Stimulated activated CD4-positive, alpha-beta T cell treated with anti-CD3 and anti-CD28 coated beads, TNF-alpha, amount 100 ng/mL, for 48 hours (primary cell): ENCODE measurements at regions not wholly inside any gene's neighbourhood (a gene's known extent, or its start where the extent isn't known, plus 50 kb on each side); places are given as distances from the start of the nearest gene placed in this dataset.
"Not testable (repeated sequence)": the region's sequence is repeated elsewhere in the genome, so short reads cannot be mapped to it uniquely, and the experiment has no call there.

Experiments
- DNase-seq, 3 donors: peaks; one replicate each; pipeline ENCODE4 v3.0.0-alpha.2; 2020; ENCODE audit warnings: low read depth in 3 of 3

DNA sequence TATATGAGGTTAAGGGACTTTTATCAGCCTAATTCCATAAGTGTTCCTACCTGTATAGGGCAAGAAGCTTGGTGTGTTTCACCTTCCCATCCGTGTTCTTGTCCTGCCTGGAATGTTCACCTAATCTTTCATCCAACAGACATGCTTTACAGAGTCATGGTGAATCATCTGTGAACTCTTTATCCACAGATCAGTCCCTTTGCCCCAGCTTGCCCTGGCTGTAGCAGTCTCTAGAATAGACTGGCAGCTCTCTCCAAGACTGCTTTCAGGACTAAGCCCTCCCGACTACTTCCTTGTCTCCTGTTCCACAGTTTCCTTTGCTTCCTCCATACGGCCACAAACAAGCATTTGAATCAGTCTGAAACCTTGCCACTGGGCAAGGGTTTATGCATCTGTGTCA, 177.9 kb upstream of the IL15 start:
- DNase-seq: no peak

DNA sequence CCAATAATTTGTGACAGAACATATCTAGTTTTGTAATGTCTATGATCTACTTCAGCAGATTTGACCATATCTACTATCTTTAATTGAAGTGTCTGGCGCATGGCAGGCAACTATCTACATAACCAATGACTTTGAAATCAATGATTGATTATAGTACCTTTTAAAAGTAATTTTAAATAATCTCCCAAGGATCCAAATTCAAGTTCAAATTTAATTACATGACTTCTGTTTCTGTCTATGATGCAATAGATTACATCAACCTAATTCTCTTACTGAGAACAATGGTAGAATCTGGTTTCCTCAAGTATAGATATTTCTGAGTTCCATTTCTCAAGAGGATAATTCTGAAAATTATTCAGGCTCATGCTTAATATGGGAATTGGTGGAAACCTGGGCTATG, 177.4 kb upstream of the IL15 start:
- no peak for DNase-seq

DNA sequence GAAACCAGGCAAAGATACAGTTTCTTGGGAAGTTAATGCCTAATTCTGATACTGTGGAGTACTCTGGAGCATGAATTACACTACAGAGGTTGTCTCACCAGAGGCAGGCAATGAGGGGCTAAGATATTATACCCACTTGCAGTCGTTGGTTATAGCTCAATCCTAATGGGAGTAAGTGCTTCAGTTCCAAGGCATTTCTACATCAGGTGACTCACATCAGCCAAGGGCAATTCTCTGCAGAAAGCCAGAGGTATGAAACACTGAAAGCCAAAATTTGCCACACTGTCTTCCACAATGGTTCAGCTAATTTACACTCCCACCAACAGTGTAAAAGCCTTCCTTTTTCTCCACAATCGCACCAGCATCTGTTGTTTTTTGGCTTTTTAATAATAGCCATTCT, 174.0 kb upstream of the IL15 start:
- no peak for DNase-seq

DNA sequence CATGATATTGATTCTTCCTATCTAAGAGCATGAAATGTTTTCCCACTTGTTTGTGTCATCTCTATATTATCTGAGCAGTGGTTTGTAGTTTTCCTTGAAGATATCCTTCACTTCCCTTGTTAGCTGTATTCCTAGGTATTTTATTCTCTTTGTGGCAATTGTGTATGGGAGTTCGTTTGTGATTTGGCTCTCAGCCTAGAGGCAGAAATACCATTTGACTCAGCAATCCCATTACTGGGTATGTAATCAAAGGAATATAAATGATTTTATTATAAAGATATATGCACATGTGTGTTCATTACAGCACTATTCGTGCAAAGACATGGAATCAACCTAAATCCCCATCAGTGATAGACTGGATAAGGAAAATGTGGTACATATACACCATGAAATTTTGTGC, 172.7 kb upstream of the IL15 start:
- no peak for DNase-seq

DNA sequence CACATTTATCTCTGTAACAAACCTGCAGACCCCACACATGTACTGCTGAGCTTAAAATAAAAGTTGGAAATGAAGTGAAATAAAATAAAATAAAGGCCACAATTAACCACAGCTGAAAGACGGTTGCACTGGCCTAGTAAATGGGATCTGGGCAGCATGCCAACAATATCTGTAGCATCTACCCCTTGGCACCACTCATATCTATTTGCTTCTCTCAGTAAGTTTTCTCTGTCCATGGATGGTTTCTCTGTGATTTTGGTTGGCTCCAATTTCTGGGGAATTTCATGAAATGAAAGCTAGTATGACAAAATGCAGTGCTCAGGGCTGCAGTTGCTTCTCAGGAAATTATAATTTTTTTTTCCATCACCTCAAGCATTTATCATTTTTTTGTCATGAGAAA, 172.0 kb upstream of the IL15 start:
- no peak for DNase-seq

DNA sequence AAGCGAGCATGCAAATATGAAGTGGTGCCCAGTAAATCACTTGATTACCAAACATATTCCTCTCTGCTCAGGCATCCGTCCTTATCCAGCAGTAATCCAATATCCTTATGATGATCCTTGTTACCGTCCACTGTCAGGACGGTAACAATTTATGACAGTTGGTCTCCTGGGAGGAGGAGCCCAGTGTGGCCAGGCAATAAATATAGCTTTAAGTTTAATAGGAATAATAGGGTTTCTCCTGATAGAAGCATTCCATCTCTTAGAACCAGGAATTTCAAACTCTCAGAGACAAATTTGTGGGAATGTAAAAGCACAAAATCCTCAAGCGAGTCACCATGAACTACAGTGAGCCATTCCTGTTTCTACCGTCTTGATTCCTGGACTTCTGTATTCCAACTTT, 171.2 kb upstream of the IL15 start:
- DNase-seq: no peak

DNA sequence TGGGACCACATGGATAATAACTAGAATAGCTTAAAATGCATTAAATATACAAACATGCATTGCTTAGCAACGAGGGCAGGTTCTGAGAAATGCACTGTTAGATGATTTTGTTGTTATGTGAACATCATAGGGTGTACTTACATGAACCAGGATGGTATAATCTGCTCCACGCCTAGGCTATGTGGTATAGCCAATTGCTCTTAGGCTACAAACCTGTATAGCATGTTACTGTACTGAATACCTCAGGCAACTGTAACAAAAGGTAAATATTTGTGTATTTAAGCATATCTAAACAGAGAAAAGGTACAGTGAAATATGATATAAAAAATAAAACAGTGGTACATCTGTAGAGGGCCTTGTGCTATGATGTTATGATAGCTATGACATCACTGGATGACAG, 169.2 kb upstream of the IL15 start:
- no peak for DNase-seq

DNA sequence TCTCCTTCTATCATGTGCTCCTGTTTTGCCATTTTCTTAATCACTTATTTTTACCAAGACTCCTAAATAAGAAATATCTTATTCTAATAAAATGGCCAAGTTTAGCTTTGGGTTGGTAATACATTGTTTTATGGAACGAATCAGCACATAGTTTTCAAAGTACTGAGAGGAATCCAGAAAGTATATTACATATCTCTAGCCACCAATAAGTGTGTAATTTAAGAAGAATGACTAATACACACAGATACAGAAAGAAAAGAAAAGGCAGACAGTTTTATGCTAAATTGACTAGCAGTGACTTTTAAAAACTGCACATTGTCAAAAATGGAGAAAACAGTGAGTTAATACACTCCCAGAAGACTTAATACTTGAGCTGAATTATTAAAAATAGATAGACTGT, 167.0 kb upstream of the IL15 start:
- no peak for DNase-seq

DNA sequence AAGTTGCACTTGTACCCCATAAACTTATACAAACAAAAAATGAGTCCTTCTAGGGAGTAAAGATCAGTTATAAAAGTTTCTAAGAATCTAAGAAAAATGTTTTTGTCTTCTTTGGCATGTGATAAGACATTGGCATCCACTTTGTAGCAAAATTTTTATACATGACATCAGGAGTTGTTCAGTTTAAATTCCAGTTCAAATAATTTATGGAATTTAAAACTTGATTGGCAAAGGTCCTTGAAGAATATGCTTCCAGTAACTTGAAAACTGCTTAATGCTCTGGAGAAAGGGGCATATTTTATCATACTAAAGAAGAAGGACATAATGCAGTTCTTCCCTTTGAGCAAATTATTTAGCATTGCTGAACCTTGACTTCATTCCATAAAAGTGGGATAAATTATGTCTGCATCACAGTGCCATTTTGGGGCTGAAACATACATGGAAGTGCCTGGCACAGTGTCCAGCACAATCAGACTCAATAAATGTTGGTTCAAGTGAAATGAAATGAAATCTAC, 163.3 kb upstream of the IL15 start:
- DNase-seq: no peak

DNA sequence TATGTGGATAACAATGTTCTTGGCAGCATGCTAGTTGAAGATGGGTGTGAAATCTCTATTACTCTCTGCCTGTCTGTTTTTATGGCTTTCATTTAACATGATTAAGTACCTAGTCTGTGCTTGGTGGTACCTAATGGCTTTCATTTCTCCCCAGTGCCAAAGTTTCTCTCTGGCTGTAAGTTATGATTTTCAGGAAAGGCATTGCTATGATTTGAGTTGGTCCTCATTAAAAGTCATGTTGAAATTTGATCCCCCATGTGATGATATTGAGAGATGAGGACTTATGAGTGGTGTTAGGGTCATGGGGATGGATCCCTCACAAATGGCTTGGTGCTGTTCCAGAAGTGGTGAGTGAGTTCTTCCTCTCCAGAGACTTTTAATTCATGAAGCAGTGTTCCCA, 162.4 kb upstream of the IL15 start:
- DNase-seq: no peak

DNA sequence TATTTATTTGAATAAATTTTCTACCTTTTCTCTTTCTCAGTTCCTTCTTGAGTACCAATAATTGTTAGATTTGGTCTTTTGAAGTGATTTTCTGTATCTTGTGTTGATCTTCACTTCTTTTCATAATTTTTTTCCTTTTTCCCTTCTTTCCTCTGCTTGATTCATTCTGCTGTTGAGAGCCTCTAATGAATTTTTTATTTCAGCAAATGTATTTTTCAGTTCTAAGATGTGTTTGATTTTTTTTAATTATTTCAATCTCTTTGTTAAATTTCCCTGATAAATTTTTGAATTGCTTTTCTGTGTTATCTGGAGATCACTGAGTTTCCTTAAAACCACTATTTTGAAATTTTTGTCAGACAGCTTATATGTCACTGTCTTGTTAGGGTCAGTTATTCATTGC, 155.4 kb upstream of the IL15 start:
- no peak for DNase-seq

DNA sequence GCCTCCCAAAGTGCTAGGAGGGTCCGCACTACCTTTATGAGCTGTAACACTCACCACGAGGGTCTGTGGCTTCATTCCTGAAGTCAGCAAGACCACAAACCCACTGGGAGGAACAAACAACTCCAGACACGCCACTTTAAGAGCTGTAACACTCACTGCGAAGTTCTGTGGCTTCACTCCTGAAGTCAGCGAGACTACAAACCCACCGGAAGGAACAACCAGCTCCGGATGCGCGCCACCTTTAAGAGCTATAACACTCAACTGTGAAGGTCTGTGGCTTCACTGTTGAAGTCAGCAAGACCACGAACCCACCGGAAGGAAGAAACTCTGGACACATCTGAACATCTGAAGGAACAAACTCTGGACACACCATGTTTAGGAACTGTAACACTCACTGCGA, 152.1 kb upstream of the IL15 start:
- DNase-seq: not testable (repeated sequence)

DNA sequence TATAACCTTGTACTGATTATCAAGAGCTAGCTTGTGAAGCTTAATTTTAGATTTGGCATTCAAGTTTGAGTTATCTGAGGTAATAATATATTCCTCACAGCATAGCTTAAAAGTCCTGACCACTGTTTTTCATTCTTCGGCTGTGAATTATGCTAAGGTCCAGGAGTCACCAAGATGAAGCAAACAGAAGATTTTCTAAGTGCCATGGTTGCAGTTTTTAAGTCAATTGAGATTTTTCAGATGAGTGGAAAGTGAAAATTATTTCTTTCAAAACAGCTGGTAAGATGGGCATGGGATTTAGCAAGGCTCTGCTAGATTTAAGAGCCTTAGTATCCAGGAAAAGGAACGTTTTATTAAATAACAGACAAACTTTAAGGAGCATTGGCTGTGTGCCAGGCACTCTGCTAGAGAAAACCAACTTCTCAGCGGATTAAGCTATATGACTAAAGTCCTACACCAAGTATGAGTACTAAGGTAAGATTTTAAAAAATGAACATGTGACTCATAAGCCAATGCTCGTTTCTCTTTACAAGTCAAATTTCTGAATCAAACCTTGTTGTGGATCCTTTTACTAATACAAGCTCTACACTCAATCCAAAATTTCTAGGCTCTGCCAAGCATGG, 149.9 kb upstream of the IL15 start:
- no peak for DNase-seq

DNA sequence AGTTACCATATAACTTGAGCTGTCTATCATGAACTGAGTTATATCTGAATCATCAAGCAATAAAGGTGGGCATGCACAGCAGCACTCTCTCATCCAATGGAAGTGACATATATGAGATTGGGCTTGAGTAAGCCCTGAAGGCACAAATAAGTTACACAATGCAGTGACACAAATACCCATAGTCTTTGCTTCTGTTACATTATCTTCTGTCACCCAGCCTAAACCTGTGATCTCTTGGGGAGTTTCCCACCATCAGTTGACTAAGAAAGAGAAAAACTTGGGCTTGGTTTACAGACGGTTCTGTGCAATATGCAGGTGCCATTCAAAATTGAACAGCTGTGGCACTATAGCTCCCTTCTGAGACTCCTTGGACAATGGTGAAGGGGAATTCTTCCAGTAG, 138.8 kb upstream of the IL15 start:
- no peak for DNase-seq

DNA sequence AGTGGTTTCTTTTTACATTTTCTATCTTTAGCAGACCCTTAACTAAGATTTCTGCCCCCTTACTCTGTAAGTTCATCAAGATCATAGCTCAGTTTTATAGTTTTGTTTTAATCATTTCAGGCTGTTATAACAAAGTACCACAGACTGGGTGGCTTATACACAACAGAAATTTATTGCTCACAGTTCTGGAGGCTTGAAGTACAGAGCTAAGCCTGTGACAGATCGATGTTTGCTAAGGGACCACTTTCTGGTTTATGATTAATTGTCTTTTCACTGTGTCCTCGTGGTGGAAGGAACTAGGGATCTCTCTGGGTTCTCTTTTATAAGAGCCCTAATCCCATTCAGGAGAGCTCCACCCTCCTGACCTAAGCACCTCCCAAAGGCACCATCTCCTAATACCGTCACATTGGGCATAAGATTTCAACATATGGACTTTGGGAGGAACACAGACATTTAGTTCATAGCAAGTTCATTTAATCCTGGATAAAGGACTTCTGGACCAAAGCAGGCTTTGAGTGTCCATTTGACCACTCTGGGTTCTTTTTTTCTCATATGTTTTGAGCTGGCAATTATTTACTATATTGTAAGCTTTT, 137.0 kb upstream of the IL15 start:
- DNase-seq: no peak

DNA sequence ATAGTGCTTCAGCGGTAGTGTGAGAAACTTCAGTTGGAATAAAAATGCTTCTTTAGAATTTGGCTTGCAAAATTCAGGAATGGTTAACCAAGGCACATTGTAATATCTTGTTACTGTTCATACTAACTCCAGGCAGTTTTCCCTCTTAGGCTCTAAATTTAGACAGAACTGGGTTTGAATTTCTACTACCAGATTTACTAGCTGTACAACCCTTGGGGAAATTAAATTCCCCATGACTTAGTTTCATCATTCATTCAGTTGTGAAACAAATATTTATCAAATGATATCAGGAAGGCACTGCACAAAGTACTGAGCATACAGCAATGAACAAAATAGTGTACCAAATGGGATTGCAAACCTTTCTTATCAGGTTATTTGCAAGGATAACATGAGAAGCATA, 135.0 kb upstream of the IL15 start:
- DNase-seq: no peak

DNA sequence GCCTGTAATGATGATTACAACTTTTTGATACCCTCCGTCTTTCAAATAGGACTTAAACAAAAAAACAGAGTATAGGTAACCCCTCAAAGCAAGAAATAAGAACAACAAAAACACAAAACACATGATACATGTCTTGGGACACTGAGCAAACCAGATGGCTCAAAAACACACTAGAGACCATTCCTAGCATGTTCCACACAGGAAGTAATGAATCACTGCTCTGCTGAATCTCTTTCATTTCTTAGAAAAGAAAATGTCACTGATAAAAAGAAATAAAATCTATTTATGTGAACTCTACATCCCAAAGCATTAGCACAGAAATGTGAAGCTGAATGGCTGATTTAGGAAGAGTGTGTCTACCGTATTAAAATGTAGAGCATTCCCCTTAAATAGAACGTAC, 134.5 kb upstream of the IL15 start:
- DNase-seq: no peak

DNA sequence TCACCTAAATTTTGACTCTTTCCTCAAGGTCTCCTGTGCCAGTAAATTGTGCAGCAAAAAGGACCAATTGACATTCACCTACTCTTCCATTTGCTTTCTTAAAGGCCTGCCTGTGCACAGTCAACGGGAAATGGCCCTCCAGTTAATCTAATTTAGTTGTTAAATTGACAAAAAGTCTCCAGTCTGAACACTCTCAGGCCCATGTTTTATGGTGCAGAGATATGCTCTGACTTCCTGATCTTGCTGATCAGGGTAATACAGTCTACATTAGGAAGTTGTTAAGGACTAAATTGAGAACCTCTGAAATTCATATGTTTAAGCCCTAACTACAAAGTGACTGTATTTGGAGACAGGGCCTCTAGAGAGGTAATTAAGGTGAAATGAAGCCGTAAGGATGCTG, 133.6 kb upstream of the IL15 start:
- DNase-seq: no peak

DNA sequence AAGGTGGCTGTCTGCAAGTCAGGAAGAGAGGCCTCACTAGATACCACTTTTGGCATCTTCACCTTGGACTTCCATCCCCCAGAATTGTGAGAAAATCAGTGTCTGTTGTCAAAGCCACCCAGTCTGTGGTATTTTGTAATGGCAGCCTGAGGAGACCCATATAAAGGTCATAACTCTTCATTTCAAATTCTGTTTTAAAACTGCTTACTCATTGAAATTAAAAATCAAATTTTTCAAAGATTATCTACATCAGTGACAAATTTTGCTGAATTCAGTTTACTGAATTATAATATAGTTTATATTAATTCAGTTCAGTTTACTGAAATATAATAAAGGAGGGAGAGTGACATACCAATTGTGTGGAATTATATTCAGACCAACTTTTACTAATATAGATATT, 133.1 kb upstream of the IL15 start:
- no peak for DNase-seq

DNA sequence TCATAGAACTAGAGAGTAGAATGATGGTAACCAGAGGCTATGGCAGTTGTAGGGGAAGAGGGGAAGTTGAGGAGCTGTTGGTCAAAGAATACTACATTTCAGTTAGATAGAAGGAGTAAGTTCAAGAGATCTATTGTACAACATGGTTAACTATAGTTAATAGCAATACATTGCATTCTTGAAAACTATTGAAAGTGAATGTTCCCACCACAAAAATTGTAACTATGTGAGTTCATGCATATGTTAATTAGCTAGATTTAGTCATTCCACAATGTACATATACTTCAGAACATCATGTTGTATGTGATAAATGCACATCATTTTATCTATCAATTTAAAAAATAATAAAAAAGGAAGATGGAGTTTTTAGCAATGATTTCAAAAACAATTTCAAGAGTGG, 125.3 kb upstream of the IL15 start:
- DNase-seq: no peak

DNA sequence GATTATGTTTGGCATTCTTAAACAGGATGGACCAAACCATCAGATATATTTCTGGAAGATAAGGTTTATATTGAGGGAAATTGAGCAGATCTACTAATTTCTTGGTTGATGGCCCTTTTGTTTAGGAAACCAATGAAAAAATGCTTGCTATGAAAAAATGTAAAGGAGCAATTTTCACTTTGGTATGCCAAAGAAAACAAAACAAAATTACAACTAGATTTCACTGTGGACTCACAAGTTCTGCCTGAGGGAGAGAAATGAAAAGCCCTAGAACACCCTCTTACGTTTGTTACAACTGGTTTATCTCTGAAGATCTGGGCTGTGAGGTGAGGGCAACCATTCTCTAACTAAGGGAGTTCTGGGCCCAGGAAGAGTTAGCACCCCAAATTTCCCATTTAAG, 122.5 kb upstream of the IL15 start:
- no peak for DNase-seq

DNA sequence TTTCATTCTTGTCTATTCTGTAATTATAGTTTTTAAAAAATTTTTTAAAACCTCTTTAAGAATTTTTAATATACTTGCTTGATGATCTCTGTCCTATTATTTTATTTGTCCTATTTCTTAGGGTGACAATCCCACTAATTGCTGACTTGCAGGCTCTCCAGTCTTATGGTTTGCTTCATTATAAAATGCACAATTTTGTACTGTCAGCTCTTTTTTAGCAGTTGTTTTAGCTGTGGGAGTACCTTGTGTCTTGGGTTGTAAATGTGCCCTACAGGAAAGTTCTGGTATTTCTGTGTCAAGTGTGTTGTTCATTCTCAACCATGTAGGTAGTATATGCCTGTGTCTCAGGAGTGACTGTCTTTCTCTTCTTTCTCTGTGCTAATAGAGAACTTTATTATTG, 118.2 kb upstream of the IL15 start:
- no peak for DNase-seq

DNA sequence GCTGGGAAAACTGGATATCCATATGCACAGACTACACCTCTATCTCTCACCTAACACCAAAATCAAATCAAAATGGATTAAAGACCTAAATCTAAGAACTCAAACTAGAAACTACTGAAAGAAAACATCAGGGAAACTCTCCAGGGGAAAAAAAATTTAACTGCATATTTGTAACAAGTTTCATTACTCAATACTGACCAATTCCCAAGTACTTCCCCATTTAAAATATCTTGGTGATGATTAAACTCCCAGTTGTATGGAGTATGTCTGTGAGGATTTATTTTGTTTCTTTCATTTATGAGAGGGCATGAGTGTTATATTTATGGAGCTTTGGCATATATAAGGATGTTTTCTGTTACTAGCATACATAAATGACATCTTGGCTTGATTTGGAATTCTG, 112.3 kb upstream of the IL15 start:
- no peak for DNase-seq

DNA sequence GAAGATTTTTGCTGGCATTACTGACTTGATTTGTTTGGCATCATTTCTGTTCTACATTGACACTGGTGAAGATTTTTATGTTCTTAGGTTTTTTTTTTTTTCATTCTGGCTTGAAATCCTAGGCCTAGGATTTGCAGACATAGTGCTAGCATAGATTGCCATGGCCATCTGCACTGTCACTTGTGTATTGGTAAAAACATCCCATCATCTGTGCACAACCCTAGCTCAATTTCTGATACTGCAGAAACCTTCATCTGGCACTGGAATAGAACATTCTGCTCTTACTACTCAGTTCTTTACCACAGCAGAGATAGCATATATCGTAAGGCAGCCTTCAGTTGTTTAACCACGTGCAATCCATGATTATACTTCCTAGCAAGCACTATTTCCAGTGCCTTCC, 111.5 kb upstream of the IL15 start:
- DNase-seq: no peak
